ENCODE measurements at regions not wholly inside any gene's neighbourhood (a gene's known extent, or its start where the extent isn't known, plus 50 kb on each side); places are given as distances from the start of the nearest gene placed in this dataset.
A peak's percentile ranks its signal among the peaks of the same experiment; 100 is the strongest.
"Not testable (repeated sequence)": the region's sequence is repeated elsewhere in the genome, so short reads cannot be mapped to it uniquely, and the experiment has no call there.

DNA sequence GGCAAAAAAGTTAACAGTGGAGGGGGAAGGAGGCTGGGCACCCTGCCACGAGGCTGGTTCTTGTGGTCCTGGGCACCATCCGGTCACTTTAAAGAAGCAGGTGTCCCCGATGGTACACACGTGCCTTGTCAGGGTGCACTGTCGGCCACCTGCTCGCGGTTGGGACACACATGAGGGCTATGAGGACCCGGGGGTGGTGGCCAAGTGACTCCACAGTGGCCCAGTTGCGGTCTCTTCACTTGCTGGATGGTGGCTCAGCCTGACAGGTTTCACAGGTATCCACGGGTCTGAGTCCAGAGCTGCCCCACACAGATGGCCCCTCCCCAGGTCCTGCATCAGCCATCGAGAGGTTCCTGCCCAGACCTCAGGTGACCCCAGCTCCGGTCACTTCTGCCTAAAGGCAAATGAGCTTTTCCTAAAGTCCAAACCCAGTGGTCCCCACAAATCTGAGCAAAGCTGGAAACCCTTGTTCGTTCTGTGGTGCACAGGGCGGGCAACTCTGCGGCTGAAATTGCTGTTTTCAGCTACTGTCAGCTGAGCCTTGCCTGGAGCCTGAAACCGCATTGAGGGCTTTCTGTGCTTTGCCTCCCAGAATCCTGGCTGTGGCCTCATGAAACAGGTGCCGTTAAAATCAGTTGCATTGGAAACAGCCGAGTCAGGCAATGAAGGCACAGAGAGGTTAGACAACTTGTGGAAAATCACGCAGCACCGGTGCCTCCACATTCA, 144.0 kb downstream of the LAT start:
- H3K27ac ChIP-seq (ENCODE audit: extremely low read depth, low read depth, low read length); H3K4me3 ChIP-seq (ENCODE audit: low read depth, low read length); H3K9me3 ChIP-seq (ENCODE audit: control insufficient read depth, insufficient read depth, low read depth, low read length); POLR2A ChIA-PET; CTCF ChIA-PET; H3K4me1 ChIP-seq (ENCODE audit: control insufficient read depth, insufficient read depth, low read length); H3K36me3 ChIP-seq (ENCODE audit: control insufficient read depth in 2 of 2, insufficient read depth in 1 of 2, low read length in 2 of 2): not testable (repeated sequence)

DNA sequence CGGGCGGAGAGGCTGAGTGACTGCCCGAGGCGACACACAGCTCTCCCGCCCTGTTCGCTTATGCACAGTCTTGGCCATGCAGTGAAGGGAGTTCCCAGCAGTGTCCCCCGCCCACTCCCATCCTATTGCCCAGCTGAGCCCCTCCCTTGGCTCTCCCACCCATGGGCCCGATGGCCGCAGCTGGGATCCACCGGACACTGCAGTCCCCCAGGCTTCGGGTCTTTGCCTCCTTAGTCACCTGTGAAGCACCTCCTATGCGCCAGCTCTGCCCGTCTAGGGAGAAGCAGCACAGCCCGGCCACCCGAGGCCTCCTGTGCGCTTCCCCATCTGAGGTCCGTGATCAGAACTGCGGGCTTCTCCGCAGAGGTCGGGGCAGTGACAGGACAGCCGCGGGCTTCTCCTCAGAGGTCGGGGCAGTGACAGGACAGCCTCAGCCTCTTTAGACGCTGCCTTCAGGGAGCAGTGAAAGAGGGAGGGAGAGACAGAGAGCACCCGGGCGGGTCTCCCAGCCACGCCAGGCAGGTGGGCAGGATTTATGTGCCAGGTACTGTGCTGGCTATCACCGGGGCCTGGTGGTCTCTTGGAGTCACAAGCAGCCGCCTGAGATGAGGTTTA, 143.1 kb downstream of the LAT start:
- H3K4me3 ChIP-seq (ENCODE audit: low read depth, low read length); CTCF ChIA-PET; POLR2A ChIA-PET; H3K27ac ChIP-seq (ENCODE audit: extremely low read depth, low read depth, low read length); H3K4me1 ChIP-seq (ENCODE audit: control insufficient read depth, insufficient read depth, low read length); H3K36me3 ChIP-seq (ENCODE audit: control insufficient read depth in 2 of 2, insufficient read depth in 1 of 2, low read length in 2 of 2); H3K9me3 ChIP-seq (ENCODE audit: control insufficient read depth, insufficient read depth, low read depth, low read length): not testable (repeated sequence)
- TF ChIP-seq KLF1 (tag by site-specific recombination; IDR thresholded peaks at IDR 0.05), result peak; percentile 46; the same call in 1 of the 2 replicates

DNA sequence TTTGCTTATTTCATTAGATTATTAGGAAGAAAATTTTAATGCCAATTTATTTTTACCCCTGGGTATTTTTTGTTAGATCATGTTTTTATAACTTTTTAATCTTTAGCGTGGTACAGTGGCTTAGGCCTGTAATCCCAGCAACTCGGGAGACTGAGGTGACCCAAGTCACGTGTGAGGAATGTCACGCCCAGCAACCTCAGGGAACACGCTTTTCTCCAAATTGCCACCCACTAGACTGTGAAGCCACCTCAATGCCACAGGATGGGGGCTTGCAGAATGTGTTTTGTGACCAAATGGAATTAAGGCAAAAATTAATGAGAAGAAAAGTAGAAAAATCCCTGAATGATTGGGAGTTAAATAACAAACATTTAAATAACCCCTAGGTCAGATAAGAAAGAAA, 141.8 kb downstream of the LAT start:
- TF ChIP-seq, protein P1, sequence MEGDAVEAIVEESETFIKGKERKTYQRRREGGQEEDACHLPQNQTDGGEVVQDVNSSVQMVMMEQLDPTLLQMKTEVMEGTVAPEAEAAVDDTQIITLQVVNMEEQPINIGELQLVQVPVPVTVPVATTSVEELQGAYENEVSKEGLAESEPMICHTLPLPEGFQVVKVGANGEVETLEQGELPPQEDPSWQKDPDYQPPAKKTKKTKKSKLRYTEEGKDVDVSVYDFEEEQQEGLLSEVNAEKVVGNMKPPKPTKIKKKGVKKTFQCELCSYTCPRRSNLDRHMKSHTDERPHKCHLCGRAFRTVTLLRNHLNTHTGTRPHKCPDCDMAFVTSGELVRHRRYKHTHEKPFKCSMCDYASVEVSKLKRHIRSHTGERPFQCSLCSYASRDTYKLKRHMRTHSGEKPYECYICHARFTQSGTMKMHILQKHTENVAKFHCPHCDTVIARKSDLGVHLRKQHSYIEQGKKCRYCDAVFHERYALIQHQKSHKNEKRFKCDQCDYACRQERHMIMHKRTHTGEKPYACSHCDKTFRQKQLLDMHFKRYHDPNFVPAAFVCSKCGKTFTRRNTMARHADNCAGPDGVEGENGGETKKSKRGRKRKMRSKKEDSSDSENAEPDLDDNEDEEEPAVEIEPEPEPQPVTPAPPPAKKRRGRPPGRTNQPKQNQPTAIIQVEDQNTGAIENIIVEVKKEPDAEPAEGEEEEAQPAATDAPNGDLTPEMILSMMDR (tag by site-specific recombination; IDR thresholded peaks at IDR 0.05), result no peak
- TF ChIP-seq ZBTB21 (tag by site-specific recombination; IDR thresholded peaks at IDR 0.05) (no peak), RBAK (tag by site-specific recombination; IDR thresholded peaks at IDR 0.05) (no peak), ZNF211 (tag by site-specific recombination; IDR thresholded peaks at IDR 0.05; ENCODE audit: low read depth) (no peak), SETDB1 (IDR thresholded peaks at IDR 0.05; ENCODE audit: insufficient read length, low read length) (no peak), ZNF335 (tag by site-specific recombination; conservative IDR thresholded peaks at IDR 0.05) (no peak), ZNF830 (tag by site-specific recombination; IDR thresholded peaks at IDR 0.05; ENCODE audit: low read depth) (no peak), ZNF670 (tag by site-specific recombination; IDR thresholded peaks at IDR 0.05; ENCODE audit: low read depth) (no peak), ZNF155 (tag by site-specific recombination; IDR thresholded peaks at IDR 0.05) (no peak)
- TF ChIP-seq, protein P2, sequence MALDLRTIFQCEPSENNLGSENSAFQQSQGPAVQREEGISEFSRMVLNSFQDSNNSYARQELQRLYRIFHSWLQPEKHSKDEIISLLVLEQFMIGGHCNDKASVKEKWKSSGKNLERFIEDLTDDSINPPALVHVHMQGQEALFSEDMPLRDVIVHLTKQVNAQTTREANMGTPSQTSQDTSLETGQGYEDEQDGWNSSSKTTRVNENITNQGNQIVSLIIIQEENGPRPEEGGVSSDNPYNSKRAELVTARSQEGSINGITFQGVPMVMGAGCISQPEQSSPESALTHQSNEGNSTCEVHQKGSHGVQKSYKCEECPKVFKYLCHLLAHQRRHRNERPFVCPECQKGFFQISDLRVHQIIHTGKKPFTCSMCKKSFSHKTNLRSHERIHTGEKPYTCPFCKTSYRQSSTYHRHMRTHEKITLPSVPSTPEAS (tag by site-specific recombination; IDR thresholded peaks at IDR 0.05), result no peak
- TF ChIP-seq, protein P3, sequence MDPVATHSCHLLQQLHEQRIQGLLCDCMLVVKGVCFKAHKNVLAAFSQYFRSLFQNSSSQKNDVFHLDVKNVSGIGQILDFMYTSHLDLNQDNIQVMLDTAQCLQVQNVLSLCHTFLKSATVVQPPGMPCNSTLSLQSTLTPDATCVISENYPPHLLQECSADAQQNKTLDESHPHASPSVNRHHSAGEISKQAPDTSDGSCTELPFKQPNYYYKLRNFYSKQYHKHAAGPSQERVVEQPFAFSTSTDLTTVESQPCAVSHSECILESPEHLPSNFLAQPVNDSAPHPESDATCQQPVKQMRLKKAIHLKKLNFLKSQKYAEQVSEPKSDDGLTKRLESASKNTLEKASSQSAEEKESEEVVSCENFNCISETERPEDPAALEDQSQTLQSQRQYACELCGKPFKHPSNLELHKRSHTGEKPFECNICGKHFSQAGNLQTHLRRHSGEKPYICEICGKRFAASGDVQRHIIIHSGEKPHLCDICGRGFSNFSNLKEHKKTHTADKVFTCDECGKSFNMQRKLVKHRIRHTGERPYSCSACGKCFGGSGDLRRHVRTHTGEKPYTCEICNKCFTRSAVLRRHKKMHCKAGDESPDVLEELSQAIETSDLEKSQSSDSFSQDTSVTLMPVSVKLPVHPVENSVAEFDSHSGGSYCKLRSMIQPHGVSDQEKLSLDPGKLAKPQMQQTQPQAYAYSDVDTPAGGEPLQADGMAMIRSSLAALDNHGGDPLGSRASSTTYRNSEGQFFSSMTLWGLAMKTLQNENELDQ (tag by site-specific recombination; IDR thresholded peaks at IDR 0.05; ENCODE audit: low read depth), result no peak

More for the DNA sequence above, 141.8 kb downstream of the LAT start:
- no peaks in the 10 kb centered on the region for H3K9me3 ChIP-seq (ENCODE audit: control insufficient read depth, insufficient read depth, low read depth, low read length)
- POLR2A ChIA-PET, result no interaction called here
- H3K36me3 ChIP-seq (ENCODE audit: control insufficient read depth in 2 of 2, insufficient read depth in 1 of 2, low read length in 2 of 2), result no peaks in the 10 kb centered on the region
- no peak overlapping the region for H3K4me3 ChIP-seq (ENCODE audit: low read depth, low read length)
- no peak overlapping the region for H3K27ac ChIP-seq (ENCODE audit: extremely low read depth, low read depth, low read length)
- H3K4me1 ChIP-seq (ENCODE audit: control insufficient read depth, insufficient read depth, low read length), result no peaks in the 10 kb centered on the region
- CTCF ChIA-PET, result no interaction called here
